Urinary bladder (tissue), 3 donors: ENCODE measurements at regions not wholly inside any gene's neighbourhood (a gene's known extent, or its start where the extent isn't known, plus 50 kb on each side); places are given as distances from the start of the nearest gene placed in this dataset.

Experiments
- DNase-seq: peaks from one replicate; pipeline ENCODE4 v3.0.0-alpha.2; 2015; ENCODE audit errors: extremely low spot score
- H3K27ac ChIP-seq: one replicate; pipeline ENCODE4 v1.5.1; 2013; ENCODE audit warnings: low read depth, mild to moderate bottlenecking, moderate library complexity
- H3K36me3 ChIP-seq: one replicate; pipeline ENCODE4 v1.6.1; 2013; ENCODE audit warnings: mild to moderate bottlenecking, moderate library complexity; ENCODE audit not compliant: insufficient read depth
- H3K4me1 ChIP-seq: one replicate; pipeline ENCODE4 v1.6.1; 2013; ENCODE audit warnings: mild to moderate bottlenecking, moderate library complexity; ENCODE audit not compliant: insufficient read depth
- H3K4me3 ChIP-seq: one replicate; pipeline ENCODE4 v1.5.1; 2013; ENCODE audit warnings: low read depth, low read length
- WGBS: extraction: QIAGEN DNeasy Blood & Tissue Kit; methylation state at CpG from one replicate; pipeline ENCODE4 v1.1.7; 2013; 5-methylcytosine and 5-hydroxymethylcytosine counted together
- donor health status: healthy with polysubstance abuse.
- donor health status: healthy.

GRCh38 chr11:92501066-92501739, 276.6 kb downstream of the FAT3 start:
- Histone ChIP-seq H3K4me1 (no peaks in the 10 kb centered on the region), H3K4me3 (no peak overlapping the region), H3K36me3 (no peaks in the 10 kb centered on the region), H3K27ac (no peak overlapping the region)
- WGBS: 92% methylated on average over 5 of the region's 5 CpGs
- no peak for DNase-seq

- Histone ChIP-seq H3K27ac (no peak overlapping the region), H3K4me3 (no peak overlapping the region), H3K4me1 (no peaks in the 10 kb centered on the region), H3K36me3 (no peaks in the 10 kb centered on the region)
- no peak for DNase-seq
Observed at GRCh38 chr11:92504004-92504403, 279.4 kb downstream of the FAT3 start.

- H3K27ac ChIP-seq: no peak overlapping the region
- H3K36me3 ChIP-seq: no peaks in the 10 kb centered on the region
- WGBS: 74% methylated on average over 2 of the region's 2 CpGs
- H3K4me3 ChIP-seq: no peak overlapping the region
- DNase-seq: no peak
- H3K4me1 ChIP-seq: no peaks in the 10 kb centered on the region
Observed at GRCh38 chr11:92504534-92504933, 279.9 kb downstream of the FAT3 start.

DNA sequence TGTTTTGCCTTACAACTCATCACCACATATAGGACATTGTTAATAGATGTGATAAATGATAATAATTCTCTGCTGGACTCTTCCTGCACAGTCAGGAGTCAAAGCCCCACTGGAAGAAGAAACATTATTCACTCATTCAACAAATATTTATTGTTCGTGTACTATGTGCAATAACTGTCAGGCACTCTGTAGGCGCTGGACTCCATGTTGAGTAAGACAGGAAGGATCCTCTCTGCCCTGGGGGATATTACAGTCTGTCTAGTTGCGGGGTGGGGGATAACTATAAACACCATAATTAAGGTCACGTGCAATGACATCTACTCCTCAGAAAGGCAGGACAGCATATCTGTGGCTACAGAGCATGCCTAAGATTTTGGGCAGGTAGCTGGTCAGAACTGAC, 281.1 kb downstream of the FAT3 start:
- Histone ChIP-seq H3K4me3 (no peak overlapping the region), H3K36me3 (no peaks in the 10 kb centered on the region), H3K27ac (no peak overlapping the region), H3K4me1 (no peaks in the 10 kb centered on the region)
- no peak for DNase-seq
- WGBS: 85% methylated on average over 4 of the region's 4 CpGs

DNA sequence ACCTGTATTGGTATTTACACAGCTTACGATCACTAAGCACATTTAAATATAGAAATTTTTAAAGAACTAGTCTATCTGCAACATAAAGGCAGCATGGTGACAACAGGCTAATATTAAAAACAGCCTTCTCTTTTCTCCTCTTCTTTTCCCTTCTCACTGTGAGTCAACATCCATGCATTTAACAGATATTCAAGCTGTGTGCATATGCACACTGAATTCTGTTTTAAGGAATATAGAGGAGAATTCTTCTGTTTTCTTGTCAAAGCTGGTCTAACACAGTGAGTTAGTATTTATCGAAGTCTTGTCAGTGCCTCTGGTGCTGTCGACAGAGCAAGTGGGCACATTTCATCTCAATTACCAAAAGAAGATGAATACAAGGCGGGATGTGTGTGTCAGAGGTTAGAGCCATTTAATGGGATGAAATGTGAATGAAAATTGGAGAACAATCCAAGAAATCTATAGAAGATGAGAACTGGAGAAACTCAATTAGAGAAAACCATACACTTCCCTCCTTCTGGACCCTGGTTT, 282.3 kb downstream of the FAT3 start:
- 91% methylated on average over 4 of the region's 4 CpGs for WGBS
- H3K36me3 ChIP-seq: no peaks in the 10 kb centered on the region
- no peak for DNase-seq
- no peak overlapping the region for H3K27ac ChIP-seq
- H3K4me3 ChIP-seq: no peak overlapping the region
- no peaks in the 10 kb centered on the region for H3K4me1 ChIP-seq

GRCh38 chr11:92510591-92510990, 286.0 kb downstream of the FAT3 start:
- Histone ChIP-seq H3K4me3 (no peak overlapping the region), H3K4me1 (no peaks in the 10 kb centered on the region), H3K36me3 (no peaks in the 10 kb centered on the region), H3K27ac (no peak overlapping the region)
- 92% methylated on average over 1 of the region's 1 CpG for WGBS
- no peak for DNase-seq

GRCh38 chr11:92511522-92512203, 287.0 kb downstream of the FAT3 start:
- Histone ChIP-seq H3K27ac (no peak overlapping the region), H3K4me1 (no peaks in the 10 kb centered on the region), H3K4me3 (no peak overlapping the region), H3K36me3 (no peaks in the 10 kb centered on the region)
- DNase-seq: no peak
- WGBS: 82% methylated on average over 1 of the region's 1 CpG

DNA sequence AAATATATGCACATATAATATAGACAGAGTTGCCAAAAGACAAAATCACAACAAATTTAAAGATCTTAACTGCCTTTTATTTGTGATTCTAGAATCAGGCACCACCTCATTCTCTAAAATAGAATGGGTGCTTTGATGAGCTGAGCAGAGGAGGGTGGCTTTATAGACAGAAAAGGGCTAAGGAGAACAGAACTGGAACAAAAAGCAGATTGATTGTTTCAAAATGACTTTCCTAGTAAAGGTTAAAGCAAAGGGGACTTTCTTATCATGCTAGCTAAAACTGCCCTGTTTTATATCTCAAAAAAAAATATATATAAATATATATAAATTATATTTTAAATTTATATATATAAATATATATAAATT, 287.6 kb downstream of the FAT3 start:
- Histone ChIP-seq H3K36me3 (no peaks in the 10 kb centered on the region), H3K4me1 (no peaks in the 10 kb centered on the region), H3K4me3 (no peak overlapping the region), H3K27ac (no peak overlapping the region)
- DNase-seq: no peak

- no peaks in the 10 kb centered on the region for H3K36me3 ChIP-seq
- H3K27ac ChIP-seq: no peak overlapping the region
- 76% methylated on average over 3 of the region's 3 CpGs for WGBS
- no peak overlapping the region for H3K4me3 ChIP-seq
- no peak for DNase-seq
- H3K4me1 ChIP-seq: no peaks in the 10 kb centered on the region
Observed at GRCh38 chr11:92523611-92524010, 299.0 kb downstream of the FAT3 start.

DNA sequence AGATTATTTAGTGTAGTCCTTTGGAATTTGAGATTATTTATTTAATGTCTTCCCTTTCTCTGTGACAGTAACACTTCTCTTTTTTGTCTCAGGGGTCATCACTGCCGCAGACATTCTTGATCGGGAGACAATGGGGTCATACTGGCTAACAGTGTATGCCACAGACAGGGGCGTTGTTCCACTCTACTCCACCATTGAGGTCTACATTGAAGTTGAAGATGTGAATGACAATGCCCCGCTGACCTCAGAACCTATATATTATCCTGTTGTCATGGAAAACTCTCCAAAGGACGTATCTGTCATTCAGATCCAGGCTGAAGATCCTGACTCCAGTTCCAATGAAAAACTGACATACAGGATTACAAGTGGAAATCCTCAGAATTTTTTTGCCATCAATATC, 299.9 kb downstream of the FAT3 start:
- no peaks in the 10 kb centered on the region for H3K36me3 ChIP-seq
- WGBS: 92% methylated on average over 5 of the region's 5 CpGs
- no peaks in the 10 kb centered on the region for H3K4me1 ChIP-seq
- no peak overlapping the region for H3K4me3 ChIP-seq
- no peak for DNase-seq
- H3K27ac ChIP-seq: no peak overlapping the region

DNA sequence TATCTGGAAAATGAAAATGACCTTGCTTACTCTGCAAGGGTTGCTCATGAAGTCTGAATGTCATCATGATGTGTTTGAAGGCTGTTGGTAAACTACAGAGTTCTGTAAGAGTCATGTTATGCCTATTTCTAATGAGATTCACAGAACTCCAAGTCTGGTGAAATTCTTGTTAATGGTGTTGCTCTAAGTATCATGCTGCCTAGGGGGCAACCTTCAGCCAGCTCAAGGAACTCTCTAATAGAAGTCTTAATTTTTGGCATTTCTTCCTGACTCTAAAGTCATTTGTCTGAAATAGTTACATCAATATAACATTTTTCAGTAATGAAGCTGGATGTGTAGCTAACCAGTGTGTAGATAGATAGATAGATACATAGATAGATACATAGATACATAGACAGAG, 302.8 kb downstream of the FAT3 start:
- no peaks in the 10 kb centered on the region for H3K4me1 ChIP-seq

GRCh38 chr11:92528001-92528400, 303.4 kb downstream of the FAT3 start:
- no peak overlapping the region for H3K4me3 ChIP-seq
- H3K27ac ChIP-seq: no peak overlapping the region
- WGBS: 33% methylated on average over 6 of the region's 6 CpGs
- H3K36me3 ChIP-seq: no peaks in the 10 kb centered on the region
- DNase-seq: no peak
- H3K4me1 ChIP-seq: no peaks in the 10 kb centered on the region

More for the DNA sequence above, 302.8 kb downstream of the FAT3 start:
- no peak for DNase-seq
- Histone ChIP-seq H3K4me3 (no peak overlapping the region), H3K27ac (no peak overlapping the region), H3K36me3 (no peaks in the 10 kb centered on the region)

DNA sequence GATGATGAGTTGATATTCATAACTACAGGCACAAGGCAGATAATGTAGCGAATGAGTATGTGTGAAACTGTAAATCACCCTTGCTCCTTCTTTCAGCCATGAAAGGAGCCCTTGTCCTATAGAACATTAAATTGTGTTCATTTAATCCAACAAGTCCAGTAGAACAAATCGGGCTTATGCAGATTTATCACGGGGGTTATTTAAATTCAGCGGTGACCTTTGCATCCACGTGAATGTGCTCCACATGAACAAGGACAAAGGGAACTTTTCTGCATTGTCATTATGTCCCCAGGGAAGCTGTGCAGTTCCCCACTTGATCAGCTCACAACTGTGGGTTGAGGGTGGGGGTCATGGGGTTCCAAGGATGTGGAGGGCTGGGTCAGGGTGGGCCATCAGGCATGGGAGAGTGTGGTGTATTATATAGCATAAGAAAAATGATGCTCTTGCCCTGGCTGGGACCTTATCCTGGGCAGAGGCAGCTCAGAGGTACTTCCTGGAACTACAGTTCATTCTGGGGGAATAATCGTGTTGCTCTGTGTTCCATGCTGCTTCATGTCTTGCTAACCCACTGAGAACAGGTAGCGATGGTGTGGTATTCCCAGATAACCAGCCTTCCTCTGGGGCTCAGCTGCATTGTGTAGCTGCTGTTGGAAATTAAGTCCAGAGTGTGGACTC, 306.6 kb downstream of the FAT3 start:
- Histone ChIP-seq H3K4me3 (no peak overlapping the region), H3K27ac (no peak overlapping the region), H3K4me1 (no peaks in the 10 kb centered on the region), H3K36me3 (peaks cover 1% of the 10 kb centered on the region)
- DNase-seq: no peak
- WGBS: 91% methylated on average over 7 of the region's 7 CpGs

GRCh38 chr11:92533657-92534335, 309.2 kb downstream of the FAT3 start:
- Histone ChIP-seq H3K4me3 (no peak overlapping the region), H3K4me1 (no peaks in the 10 kb centered on the region), H3K36me3 (peaks cover 1% of the 10 kb centered on the region), H3K27ac (no peak overlapping the region)
- WGBS: 91% methylated on average over 3 of the region's 3 CpGs
- no peak for DNase-seq
